PC-9 (cell line): ENCODE measurements at regions not wholly inside any gene's neighbourhood (a gene's known extent, or its start where the extent isn't known, plus 50 kb on each side); places are given as distances from the start of the nearest gene placed in this dataset.

Experiments
- EZH2 ChIP-seq: fragments of 200-600 bp; sonication (generic); IDR thresholded peaks from 2 replicates; pipeline ENCODE4 v1.8.0; 2017; ENCODE audit warnings: antibody characterized with exemption, low read depth
- TF ChIP-seq, protein P1 (sequence below): fragments of 200-600 bp; sonication (generic); conservative IDR thresholded peaks from 2 replicates; pipeline ENCODE4 v1.6.1; 2017; ENCODE audit warnings: mixed run types, antibody characterized with exemption, mild to moderate bottlenecking, moderate library complexity

DNA sequence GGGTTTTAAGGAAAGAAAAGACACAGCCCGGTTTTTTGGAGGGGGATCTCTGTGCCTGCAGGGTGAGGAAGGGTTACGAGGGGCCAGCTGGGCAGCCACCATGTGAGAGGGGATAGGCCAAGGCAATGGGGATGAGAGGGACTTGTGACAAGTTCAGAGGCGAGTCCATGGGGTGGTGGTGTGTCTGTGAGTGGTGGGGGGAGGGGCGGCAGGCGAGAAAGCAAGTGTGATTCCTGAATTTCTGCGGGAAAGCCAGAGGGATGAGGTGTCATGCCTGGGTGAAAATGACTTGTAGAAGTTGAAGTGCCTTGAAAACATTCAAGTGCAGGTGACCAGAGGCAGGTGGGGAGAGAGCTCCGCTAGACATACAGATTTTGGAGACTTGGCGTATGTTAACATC, 61.0 kb upstream of the RNF32 start:
- TF ChIP-seq, protein P1, sequence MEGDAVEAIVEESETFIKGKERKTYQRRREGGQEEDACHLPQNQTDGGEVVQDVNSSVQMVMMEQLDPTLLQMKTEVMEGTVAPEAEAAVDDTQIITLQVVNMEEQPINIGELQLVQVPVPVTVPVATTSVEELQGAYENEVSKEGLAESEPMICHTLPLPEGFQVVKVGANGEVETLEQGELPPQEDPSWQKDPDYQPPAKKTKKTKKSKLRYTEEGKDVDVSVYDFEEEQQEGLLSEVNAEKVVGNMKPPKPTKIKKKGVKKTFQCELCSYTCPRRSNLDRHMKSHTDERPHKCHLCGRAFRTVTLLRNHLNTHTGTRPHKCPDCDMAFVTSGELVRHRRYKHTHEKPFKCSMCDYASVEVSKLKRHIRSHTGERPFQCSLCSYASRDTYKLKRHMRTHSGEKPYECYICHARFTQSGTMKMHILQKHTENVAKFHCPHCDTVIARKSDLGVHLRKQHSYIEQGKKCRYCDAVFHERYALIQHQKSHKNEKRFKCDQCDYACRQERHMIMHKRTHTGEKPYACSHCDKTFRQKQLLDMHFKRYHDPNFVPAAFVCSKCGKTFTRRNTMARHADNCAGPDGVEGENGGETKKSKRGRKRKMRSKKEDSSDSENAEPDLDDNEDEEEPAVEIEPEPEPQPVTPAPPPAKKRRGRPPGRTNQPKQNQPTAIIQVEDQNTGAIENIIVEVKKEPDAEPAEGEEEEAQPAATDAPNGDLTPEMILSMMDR: no peak
- no peak for TF ChIP-seq EZH2
